ENCODE measurements at regions not wholly inside any gene's neighbourhood (a gene's known extent, or its start where the extent isn't known, plus 50 kb on each side); places are given as distances from the start of the nearest gene placed in this dataset.

DNA sequence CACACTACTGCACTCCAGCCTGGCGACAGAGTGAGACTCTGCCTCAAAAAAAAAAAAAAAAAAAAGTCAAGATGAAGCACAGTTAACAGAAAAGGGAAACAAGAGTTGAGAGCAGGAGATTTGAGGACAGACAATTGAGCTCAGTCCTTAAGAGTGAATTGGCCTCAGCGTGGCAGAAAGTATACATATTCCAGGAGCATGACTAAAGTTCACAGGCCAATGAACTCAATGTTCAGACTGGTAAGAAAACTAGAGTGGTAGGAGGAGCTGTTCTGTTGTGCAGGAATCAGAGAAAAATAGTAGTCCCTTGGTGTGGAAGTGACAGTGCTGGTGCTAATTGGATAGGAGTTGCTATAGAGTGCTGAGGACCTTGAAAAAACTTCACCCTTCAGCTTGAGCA is 60.0 kb downstream of the NRN1 start:
- no peak for DNase-seq

- no peak for DNase-seq
Observed at GRCh38 chr6:5946181-5946580, 60.5 kb downstream of the NRN1 start.

GRCh38 chr6:5943591-5943990 is 63.1 kb downstream of the NRN1 start:
- DNase-seq = no peak

DNA sequence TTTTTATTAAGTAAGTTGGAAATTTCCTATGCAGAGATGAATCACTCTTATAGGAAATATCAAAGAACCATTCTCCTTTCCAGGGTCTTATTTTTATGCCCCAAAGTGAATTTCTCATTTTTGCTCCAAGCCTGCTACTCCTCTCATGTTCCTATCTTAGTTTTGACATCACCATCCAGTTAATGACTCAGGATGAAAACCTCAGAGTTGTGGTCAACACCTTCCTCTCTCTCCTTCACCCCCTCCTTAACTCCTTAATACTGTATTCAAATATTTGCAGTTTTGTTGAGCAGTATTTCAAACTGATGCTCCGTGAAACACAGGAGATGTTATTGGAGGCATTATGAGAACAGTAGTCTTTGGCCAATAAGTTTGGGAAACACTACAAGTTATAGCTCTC is 64.1 kb downstream of the NRN1 start:
- DNase-seq = no peak

DNA sequence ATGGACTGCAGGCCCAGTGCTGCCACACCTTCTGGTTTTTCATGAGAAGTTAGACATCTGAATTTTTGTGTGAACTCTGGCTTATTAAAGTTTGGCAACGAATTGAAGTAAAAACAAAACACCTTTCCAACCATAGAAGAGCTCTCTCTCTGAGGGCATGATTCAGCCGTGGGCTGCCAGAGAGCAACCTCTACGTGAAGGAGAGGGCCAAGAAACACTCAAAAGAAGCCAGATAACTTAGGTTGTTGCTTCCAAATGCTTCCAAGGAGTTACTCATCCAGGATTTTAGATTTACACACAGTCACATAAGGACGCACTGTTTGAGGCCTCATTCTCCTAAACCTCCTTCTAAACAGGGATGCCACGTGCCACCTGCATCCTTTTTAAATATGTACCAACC is 65.5 kb downstream of the NRN1 start:
- no peak for DNase-seq

DNA sequence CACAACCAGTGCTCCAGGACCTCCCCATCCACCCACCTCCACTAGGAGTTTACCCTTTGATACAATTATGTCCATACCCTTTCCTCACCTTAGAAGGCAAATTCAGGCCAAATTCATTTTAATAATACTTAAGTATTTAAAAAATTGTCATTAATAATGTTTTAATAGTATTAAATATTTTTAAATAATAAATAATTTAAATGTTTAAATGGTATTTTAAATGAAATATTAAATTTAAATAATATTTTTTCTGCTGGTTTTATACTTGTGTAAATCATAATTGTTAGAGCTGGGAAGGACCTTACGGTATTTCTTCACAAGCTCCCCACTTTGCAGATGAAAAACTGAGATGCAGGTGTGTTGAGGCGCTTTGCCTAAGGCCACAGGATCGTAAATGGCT is 67.8 kb downstream of the NRN1 start:
- no peak for DNase-seq

DNA sequence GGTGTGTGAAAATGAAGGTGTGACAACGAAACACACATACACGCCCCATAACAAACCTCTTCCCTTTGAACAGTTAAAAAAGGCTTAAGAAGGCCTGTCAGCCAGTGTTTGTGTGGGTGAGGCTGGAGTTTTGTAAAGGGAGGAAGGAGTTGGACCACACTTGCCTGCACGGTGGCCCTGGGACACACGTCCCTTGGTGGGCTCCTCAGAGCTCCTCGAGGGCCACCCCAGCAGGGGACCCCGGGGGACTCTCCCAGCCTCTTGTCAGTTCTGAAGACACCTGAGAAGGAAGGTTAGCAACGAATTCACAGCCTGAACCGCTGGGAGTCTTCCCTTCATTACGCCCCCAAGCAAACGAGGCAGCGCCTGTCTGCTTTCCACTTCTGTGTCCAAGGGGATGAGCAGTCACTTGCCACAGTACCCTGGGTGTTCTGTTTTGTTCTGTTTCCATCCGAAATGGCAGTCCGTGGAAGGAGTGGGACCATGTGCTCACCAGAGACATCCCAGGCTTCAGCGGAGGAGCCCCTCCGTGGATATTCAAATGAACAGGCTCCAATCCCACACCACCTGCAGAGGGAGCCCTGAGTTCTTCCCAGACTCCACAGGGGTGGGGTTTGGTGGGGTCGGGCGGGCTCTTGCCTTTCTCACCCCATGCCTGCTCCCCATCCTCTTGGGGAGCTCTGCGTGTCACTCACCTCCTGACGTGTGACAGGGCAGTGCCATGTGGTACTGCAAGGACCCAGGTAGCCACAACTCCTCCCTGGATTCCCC is 68.6 kb downstream of the NRN1 start:
- DNase-seq = no peak

DNA sequence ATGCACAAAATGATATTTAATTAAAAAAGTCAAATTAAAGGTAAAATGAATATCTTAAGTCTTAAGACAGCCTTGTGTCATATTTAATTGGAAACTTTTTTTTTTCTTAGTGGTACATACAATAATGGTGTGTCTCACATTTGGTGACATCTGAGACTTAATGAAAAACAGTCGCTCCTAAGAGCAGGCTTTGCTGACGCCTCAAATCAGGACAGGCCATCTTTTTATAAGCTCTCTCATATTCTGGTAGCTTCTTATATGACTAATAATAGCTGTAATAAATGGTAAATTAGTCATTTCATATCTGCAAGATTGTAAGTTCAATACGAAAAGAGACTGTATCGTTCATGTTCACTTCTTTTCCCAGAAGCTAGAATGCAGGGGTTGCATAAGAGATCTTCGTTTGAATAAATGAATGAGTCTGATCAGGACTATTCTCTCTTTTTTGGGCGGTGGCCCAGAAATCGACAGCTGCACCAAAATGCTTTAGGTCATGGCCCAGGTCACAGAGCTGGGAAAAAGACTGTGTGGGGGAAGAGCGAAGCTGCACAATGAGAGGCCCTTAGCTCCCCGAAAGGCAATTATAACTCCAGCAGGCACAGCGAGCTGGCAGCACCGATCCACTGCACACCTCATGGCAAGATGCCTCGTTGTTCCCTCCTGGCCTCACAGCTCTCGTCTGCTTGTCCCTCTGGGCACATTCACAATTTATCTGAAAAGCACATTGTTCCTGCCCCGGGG is 69.4 kb downstream of the NRN1 start:
- DNase-seq = no peak

DNA sequence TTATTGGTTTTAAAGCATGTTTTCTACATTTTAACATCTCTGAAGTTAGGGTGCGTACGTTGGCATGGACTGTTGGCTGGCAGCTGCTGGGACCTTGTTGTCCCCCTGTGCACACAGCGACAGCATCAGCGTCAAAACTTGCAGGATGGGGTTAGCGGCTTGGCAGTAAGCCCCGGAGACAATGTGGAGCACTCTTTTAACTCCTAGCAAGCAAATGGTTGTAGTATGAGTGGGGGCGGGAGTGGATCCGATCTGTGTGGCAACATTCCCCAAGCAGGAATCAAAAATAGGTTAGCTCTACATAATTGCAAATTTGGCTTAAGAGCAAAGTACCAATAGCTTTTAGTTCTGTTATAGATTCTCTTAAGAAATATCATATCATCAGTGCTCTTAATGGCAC is 70.1 kb downstream of the NRN1 start:
- DNase-seq = no peak

- no peak for DNase-seq
Observed at GRCh38 chr6:5936140-5936539, 70.6 kb downstream of the NRN1 start.

DNA sequence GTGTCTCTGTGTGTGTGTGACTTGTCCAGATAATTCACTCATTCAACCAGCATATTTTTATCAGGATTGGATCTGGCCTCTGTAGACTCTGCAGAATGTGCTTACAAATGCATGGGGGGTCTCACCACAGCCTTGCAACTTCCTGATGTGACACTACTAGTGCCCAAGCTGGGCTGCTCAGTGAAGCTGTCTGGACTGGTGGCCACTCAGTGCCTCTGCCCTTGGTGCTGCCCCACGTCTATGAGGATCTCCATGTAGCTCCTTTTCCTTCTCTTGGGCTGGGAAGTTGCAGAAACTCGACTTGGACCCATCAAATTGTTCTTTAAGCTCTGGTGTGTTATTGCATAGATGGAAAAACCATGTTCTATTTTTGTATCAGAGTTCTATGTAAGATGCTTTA is 75.8 kb downstream of the NRN1 start:
- no peak for DNase-seq

- DNase-seq = no peak
Observed at GRCh38 chr6:5930143-5930770, 76.5 kb downstream of the NRN1 start.

DNA sequence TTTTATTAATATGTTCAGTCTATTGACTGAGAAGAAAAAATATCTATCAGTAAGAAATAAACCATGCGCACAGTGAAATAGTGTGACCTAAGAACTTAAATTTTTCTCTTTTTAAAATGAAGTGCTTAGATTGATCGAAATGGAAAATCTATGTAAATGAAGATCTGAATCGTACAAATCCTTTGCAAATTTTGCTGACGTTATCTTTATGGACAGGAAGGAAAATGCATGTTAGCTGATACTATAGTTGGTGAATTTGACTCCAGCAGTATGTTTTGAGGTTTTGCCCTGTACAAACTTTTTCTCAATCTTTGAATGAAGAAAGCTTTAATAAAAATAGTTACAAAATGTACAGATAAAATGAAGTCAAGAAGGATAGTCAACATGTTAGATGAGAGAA is 82.9 kb downstream of the NRN1 start:
- DNase-seq = no peak

DNA sequence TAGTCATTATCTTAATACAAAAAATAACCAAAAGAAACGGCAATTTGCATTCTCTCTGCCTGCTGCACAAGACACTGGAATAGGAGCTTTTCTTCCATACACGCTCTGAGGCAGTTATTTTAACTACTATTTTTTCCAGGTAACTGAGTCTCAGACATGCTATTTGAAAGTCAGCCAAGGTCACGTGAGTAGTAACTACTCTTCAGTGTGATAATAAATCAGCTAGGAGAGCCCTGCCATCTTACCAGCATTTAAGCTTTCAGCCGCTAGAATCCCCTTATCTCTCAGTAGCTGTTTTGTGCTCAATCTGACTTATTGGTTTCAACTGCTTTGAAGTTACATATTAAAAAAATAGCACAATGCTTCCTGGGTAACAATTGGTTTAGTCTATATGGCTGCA is 84.5 kb downstream of the NRN1 start:
- no peak for DNase-seq

GRCh38 chr6:5909721-5910120 is 97.0 kb downstream of the NRN1 start:
- DNase-seq = no peak

- DNase-seq = no peak
Observed at GRCh38 chr6:5906842-5907241, 99.9 kb downstream of the NRN1 start.

GRCh38 chr6:5906340-5906670 is 100.4 kb downstream of the NRN1 start:
- DNase-seq = no peak

DNA sequence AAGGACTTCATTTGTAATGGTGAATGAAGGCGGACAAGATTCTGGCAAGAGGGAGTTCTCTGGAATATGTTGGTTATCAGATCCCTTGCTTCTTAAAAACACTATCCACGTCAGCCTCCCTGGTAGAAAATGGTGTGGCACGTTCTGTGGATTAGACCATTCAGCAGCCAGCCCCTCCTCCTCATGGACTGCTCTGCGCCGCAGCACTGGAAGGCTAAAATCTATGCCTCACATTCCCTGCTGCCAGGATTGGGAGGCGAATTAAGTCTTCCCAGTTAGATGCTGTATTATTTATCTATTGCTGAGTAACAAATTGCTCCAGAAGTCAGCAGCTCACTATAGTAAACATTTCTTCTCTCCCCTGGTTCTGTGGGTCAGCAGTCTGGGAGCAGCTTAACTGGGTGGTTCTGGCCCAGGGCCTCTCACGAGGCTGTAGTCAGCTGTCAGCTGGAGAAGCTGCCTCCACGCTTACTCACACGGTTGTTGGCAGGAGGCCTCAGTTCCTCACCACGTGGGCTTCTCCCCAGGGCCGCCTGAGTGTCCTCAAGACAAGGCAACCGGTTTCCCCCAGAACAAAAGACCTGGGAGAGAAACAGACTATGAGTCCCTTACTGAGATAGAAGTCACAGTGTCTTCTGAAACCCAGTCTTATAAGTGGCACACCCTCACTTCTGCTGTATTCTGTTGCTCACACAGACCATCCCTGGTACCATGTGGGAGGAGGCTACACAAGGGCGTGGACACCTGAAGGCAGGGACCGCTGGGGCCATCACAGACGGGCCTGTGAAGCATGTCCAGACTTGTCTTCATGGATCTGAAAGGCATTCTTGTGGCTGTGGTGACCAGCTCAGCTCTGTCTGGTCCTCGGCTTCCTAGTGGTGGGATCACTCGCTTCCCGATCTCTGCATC is 101.0 kb downstream of the NRN1 start:
- no peak for DNase-seq

GRCh38 chr6:5904532-5904931 is 102.2 kb downstream of the NRN1 start:
- no peak for DNase-seq

DNA sequence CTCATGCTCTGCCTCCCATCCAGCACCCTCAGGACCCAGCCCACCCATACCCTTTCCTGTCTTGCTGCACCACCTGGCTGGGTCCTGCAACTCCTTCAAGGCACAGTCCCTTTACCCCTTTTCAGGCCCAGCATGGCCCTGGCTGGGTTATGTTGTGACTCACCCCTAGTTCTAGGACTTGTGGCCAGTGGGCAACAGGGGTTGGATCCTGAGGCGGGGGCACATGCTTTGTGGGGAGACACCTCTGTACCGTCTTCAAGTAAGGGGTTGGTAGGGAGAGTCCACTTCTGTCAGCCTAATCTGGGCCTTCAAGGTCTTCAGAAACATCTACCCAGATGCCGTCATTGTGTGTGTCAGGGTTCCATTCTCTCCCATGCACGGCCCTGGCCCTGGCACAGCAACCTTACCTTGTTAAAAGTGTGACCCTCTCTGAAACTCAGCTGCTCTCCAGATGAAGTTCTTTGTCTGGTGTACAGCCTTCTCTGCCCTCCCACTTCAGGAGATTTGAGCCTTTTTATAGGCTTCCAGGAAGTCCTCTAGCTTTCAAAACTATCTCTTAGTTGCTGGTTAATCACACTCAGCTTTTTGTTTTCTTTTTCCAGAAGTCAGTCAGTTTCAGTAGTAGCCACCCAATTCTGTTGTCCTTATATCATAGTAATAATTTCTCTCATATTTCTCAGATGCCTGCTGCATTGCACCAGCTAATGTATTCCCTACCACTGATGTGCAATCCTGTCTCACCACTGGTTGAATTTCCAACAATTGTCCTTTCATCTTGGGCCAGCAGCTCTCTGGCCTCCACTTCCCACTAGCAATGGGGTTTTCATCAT is 107.3 kb downstream of the NRN1 start:
- DNase-seq = no peak

DNA sequence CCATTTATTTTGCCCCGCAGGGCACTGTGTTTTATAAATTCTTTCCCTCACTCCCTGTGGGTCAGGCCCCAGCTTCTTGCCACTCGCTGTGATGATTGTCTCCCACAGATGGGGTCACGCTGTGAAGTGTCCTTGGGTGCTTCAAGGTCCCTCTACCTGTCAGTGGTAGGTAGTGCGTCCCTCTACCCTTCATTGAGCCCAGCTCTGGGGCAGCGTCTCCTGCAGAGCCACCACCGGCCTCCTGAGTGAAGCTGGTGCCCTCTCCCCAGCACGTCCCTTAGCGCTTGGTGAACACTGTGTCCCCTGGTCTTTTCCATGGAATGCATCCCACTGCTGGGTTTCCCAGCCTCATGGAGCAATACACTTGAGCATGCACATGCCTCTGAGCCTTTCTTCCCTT is 108.2 kb downstream of the NRN1 start:
- DNase-seq = no peak

DNA sequence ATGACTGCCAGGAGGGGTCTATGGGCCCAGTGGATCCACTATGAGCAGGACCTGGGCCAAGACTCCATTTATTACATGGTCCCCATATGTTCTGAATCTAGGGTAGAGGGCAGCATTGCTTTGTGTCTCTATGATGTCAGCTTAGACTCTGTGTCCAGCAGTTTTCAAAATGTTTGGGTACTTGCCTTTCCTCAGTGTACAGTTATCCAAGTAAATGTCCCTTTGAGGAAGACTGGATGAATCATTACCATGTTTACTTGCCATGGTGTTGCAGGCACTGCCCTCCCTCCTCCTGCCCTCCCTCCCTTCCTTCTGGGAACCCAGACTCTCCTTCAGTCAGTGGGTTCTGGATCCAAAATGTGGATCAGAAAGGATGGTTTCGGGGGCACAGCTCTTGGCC is 108.6 kb downstream of the NRN1 start:
- no peak for DNase-seq

All from activated naive CD4-positive, alpha-beta T cell treated with Interleukin-2 at 50 U/mL for 16 hours (primary cell).